ENCODE measurements at regions not wholly inside any gene's neighbourhood (a gene's known extent, or its start where the extent isn't known, plus 50 kb on each side); places are given as distances from the start of the nearest gene placed in this dataset.

- no peak for DNase-seq (ENCODE audit: low spot score)
- Histone ChIP-seq H3K9me3 (no peaks in the 10 kb centered on the region), H3K4me3 (no peak overlapping the region), H3K27me3 (replicated peaks; ENCODE audit: insufficient read depth) (no peaks in the 10 kb centered on the region), H3K4me1 (ENCODE audit: control insufficient read depth in 1 of 2, low read depth in 2 of 2) (no peaks in the 10 kb centered on the region), H3K36me3 (no peaks in the 10 kb centered on the region), H3K27ac (no peak overlapping the region)
- no peak for ATAC-seq (ENCODE audit: insufficient number of reproducible peaks, low FRiP score, low read depth)
- no peak for TF ChIP-seq CTCF (IDR thresholded peaks at IDR 0.05)
Observed at GRCh38 chr13:89923052-89923451, 1424.4 kb upstream of the MIR17HG start.

GRCh38 chr13:89923736-89924135, 1423.8 kb upstream of the MIR17HG start:
- no peak for DNase-seq (ENCODE audit: low spot score)
- no peaks in the 10 kb centered on the region for H3K27me3 ChIP-seq (replicated peaks; ENCODE audit: insufficient read depth)
- no peaks in the 10 kb centered on the region for H3K36me3 ChIP-seq
- no peaks in the 10 kb centered on the region for H3K4me1 ChIP-seq (ENCODE audit: control insufficient read depth in 1 of 2, low read depth in 2 of 2)
- no peak overlapping the region for H3K27ac ChIP-seq
- no peak for ATAC-seq (ENCODE audit: insufficient number of reproducible peaks, low FRiP score, low read depth)
- H3K9me3 ChIP-seq: no peaks in the 10 kb centered on the region
- no peak overlapping the region for H3K4me3 ChIP-seq
- no peak for TF ChIP-seq CTCF (IDR thresholded peaks at IDR 0.05)

GRCh38 chr13:89925107-89925506, 1422.4 kb upstream of the MIR17HG start:
- Histone ChIP-seq H3K4me1 (ENCODE audit: control insufficient read depth in 1 of 2, low read depth in 2 of 2) (no peaks in the 10 kb centered on the region), H3K4me3 (no peak overlapping the region), H3K27ac (no peak overlapping the region), H3K9me3 (no peaks in the 10 kb centered on the region), H3K36me3 (no peaks in the 10 kb centered on the region), H3K27me3 (replicated peaks; ENCODE audit: insufficient read depth) (no peaks in the 10 kb centered on the region)
- DNase-seq (ENCODE audit: low spot score): no peak
- TF ChIP-seq CTCF (IDR thresholded peaks at IDR 0.05): no peak
- ATAC-seq (ENCODE audit: insufficient number of reproducible peaks, low FRiP score, low read depth): no peak

- Histone ChIP-seq H3K4me3 (no peak overlapping the region), H3K9me3 (no peaks in the 10 kb centered on the region), H3K4me1 (ENCODE audit: control insufficient read depth in 1 of 2, low read depth in 2 of 2) (no peaks in the 10 kb centered on the region), H3K27ac (no peak overlapping the region), H3K27me3 (replicated peaks; ENCODE audit: insufficient read depth) (no peaks in the 10 kb centered on the region), H3K36me3 (no peaks in the 10 kb centered on the region)
- no peak for DNase-seq (ENCODE audit: low spot score)
- no peak for TF ChIP-seq CTCF (IDR thresholded peaks at IDR 0.05)
- ATAC-seq (ENCODE audit: insufficient number of reproducible peaks, low FRiP score, low read depth): no peak
Observed at GRCh38 chr13:89930861-89931260, 1416.6 kb upstream of the MIR17HG start.

- no peaks in the 10 kb centered on the region for H3K36me3 ChIP-seq
- H3K4me1 ChIP-seq (ENCODE audit: control insufficient read depth in 1 of 2, low read depth in 2 of 2): no peaks in the 10 kb centered on the region
- DNase-seq (ENCODE audit: low spot score) (no peak), ATAC-seq (ENCODE audit: insufficient number of reproducible peaks, low FRiP score, low read depth) (no peak)
- no peak for TF ChIP-seq CTCF (IDR thresholded peaks at IDR 0.05)
- H3K27ac ChIP-seq: no peak overlapping the region
- no peaks in the 10 kb centered on the region for H3K9me3 ChIP-seq
- H3K27me3 ChIP-seq (replicated peaks; ENCODE audit: insufficient read depth): no peaks in the 10 kb centered on the region
- H3K4me3 ChIP-seq: no peak overlapping the region
Observed at GRCh38 chr13:89932902-89933301, 1414.6 kb upstream of the MIR17HG start.

Data from thoracic aorta (tissue), 2 donors.